Activated T-cell treated with anti-CD3 and anti-CD28 coated beads, Interleukin-2, amount 50 U/mL, for 48 hours (primary cell): ENCODE measurements at regions not wholly inside any gene's neighbourhood (a gene's known extent, or its start where the extent isn't known, plus 50 kb on each side); places are given as distances from the start of the nearest gene placed in this dataset.

ENCODE experiments used
- DNase-seq, 2 experiments: peaks; one replicate each; pipeline ENCODE4 v3.0.0-alpha.2; 2020

- no peak for DNase-seq
These were observed 853.3 kb downstream of the MAT2B start for GRCh38 chr5:164358531-164359259.

DNA sequence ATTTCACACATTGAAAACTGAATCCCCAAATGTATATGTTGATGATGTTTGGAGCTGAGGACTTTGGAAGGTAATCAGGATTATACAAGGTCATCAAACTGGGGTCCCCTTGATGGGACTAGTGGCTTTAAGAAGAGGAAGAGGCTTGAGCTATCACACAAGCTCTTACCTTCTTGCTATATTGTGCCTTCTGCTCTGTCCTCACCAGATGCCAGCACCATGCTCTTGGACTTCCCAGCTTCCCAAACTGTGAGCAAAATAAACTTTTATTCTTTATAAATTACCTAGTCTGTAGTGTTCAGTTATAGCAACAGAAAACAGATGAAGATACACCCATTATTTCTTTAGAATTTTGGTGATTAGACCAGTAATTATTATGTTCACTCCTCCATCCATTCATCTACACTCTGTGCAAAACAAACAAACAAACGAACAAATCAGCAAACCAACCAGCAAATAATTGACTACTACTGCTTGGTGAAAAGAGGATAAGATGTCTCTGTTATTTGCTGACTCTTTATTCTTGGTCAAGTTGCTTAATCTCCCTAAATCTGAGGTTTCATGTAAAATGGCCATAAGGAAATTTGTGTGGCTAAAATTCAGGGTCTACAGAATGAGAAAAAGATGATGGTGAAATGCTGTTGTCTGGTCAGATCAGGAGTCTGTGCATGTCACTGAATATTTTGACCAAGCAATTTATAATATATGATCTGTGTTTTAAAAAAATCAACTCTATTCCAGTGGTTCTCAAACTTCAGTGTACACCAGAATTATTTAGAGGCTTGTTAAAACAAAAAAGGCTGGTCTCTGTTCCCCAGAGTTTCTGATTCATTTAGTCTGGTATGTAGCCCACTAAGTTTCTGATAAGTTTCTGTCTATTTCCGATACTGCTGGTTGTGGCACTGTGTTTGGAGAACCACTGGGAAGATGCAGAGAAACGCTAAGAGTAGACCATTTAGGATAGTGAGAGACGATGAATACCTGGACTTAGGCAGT, 854.1 kb downstream of the MAT2B start:
- no peak for DNase-seq

DNA sequence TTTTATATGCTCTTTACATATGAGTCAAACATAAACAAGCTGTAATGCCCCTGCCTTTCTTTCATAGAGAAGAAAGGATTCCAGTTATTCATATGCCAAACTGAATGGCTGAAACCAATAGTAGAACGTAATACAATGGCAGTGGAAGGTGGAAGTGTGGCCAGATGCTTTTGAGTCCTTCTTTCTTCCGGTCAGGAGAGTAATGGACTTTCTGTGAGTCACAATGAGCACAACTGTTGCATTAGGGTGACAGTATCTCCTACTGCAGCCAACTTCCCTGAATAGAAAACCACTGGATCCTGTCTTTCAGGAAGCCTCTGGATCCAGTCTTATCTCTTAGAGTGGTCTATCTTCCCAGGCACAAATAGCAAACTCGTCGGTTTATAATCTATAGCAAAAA, 855.2 kb downstream of the MAT2B start:
- no peak for DNase-seq

GRCh38 chr5:164361986-164362385, 856.6 kb downstream of the MAT2B start:
- no peak for DNase-seq

- no peak for DNase-seq
These were observed 857.4 kb downstream of the MAT2B start for GRCh38 chr5:164362835-164363234.

- DNase-seq = no peak
These were observed 859.1 kb downstream of the MAT2B start for GRCh38 chr5:164364237-164365208.

GRCh38 chr5:164370841-164371240, 865.4 kb downstream of the MAT2B start:
- no peak for DNase-seq

GRCh38 chr5:164372892-164373291, 867.5 kb downstream of the MAT2B start:
- DNase-seq = no peak

- DNase-seq = no peak
These were observed 868.5 kb downstream of the MAT2B start for GRCh38 chr5:164373876-164374275.

GRCh38 chr5:164375051-164375450, 869.6 kb downstream of the MAT2B start:
- no peak for DNase-seq

DNA sequence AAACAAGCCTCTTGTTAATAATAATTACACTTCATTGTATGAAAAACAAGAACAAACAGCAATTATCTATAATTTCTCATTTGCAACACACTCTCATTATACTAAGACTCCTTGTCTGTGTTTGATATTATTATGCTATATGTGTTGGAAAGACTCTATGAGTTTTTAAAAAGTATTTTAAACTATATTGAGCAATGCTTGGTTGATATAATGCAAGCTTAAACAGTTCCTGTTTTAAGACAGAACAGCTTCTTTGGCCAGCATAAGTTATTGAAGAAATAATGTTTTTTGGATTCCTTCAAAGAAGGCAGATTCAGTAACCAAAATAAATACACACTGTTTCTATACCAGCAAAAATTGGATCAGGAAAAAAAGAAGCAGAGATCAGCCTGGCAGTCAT, 871.4 kb downstream of the MAT2B start:
- no peak for DNase-seq

GRCh38 chr5:164377746-164378145, 872.3 kb downstream of the MAT2B start:
- DNase-seq = no peak

GRCh38 chr5:164383662-164384061, 878.2 kb downstream of the MAT2B start:
- no peak for DNase-seq

DNA sequence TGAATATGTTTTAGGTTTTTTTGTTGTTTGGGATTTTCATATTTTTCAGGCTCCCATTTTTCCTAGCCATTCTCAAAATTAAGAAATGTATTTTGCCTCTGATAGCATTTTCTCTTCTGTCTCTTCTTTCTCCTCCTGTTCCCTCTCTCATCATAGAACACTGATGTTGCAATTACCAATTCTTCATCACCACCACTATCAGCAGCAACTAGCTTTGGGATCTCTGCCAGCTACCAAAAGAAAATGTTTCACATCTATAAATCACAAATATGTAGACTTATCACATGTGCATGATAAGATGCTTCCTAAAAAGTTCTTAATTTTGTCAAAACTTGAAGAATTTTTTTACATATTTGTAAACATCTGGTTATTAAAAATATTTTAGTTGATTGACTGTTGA, 887.1 kb downstream of the MAT2B start:
- DNase-seq = no peak

GRCh38 chr5:164394686-164395194, 889.3 kb downstream of the MAT2B start:
- DNase-seq = no peak

- no peak for DNase-seq
These were observed 907.1 kb downstream of the MAT2B start for GRCh38 chr5:164412531-164412930.

- DNase-seq = no peak
These were observed 914.7 kb downstream of the MAT2B start for GRCh38 chr5:164420161-164420560.

DNA sequence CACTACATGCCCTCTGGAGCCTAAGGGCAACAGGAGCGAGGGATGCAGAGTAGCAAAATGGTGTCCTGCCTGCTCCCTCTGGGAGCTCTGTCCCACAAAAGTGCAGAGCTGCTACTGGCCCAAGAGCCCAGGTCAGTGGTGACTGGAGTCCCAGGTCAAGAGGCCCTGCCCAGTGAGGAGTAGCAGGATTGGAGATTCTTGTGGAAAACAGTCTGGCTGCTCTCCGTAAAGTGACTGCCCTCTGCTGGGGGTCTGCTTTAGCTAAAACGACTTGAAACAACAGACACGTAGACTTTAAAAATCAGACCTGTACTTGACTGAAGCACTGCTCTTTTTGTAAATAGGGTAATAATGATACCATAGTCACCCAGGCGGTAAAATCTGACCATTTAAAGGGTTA, 917.0 kb downstream of the MAT2B start:
- no peak for DNase-seq

GRCh38 chr5:164431634-164432304, 926.4 kb downstream of the MAT2B start:
- DNase-seq = no peak

DNA sequence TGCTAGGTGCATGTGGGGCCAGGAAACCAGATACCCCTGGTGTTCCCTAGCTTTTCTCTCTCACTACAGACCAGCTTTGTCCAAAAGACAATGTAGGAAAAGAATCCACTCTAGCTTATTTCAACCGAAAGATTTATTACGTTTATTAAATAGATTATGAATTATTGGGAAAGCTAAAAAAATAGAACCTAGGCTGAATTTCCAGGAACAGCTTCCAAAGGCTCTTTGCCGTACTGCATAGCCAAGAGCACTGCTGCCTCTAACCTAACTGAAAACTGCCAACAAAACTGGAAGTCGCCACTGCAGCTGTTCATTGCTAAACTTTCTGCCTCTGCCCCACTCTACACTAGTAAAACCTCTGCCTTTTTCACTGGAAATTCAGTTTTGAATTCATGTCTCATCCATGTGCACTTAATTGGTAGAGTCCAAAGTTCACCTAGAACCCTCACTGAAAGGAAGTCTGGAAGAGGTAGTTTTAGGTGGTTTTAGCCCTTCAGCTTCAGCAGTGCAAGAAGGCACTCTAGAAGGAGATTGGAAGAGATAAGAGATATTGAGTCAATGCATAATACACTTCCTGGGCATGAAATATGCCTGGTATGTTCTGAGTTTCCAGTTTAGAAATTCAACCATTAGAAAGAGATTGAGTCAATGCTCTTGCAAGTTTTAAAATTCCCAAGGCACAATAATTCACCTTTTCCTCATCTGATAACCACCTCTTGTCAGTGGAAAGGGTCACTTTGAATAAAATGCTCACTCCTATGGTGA, 927.9 kb downstream of the MAT2B start:
- no peak for DNase-seq

GRCh38 chr5:164435576-164435975, 930.2 kb downstream of the MAT2B start:
- no peak for DNase-seq
